CD4-positive, alpha-beta memory T cell (primary cell): ENCODE measurements at regions not wholly inside any gene's neighbourhood (a gene's known extent, or its start where the extent isn't known, plus 50 kb on each side); places are given as distances from the start of the nearest gene placed in this dataset.
"Not testable (repeated sequence)": the region's sequence is repeated elsewhere in the genome, so short reads cannot be mapped to it uniquely, and the experiment has no call there.

Source experiments
- CTCF ChIA-PET: fragments of 350-600 bp; sonication (Branson Sonifier 250); formaldehyde crosslinking; loops from one replicate; lab custom pipeline; 2021; ENCODE audit warnings: inconsistent platforms; ENCODE audit not compliant: partially characterized antibody; lab: Charles Lee
- POLR2A ChIA-PET: fragments of 350-600 bp; sonication (Branson Sonifier 250); formaldehyde crosslinking; loops from one replicate; lab custom pipeline; 2021; ENCODE audit not compliant: partially characterized antibody; lab: Charles Lee
- DNase-seq, 5 donors: peaks; one replicate each; pipeline versions ENCODE4 v3.0.0 to v3.0.0-alpha.2; 2020 to 2022; ENCODE audit warnings: mixed read lengths in 1 of 5
- H3K27ac ChIP-seq: one replicate; pipeline ENCODE4 v1.7.0; 2013; ENCODE audit warnings: low read depth, low read length
- H3K27me3 ChIP-seq: 2 replicates; pipeline ENCODE4 v1.7.0; 2013; ENCODE audit warnings: mild to moderate bottlenecking, low read length, moderate library complexity; ENCODE audit not compliant: insufficient read depth
- H3K36me3 ChIP-seq: 2 replicates; pipeline ENCODE4 v1.7.0; 2013; ENCODE audit warnings: mild to moderate bottlenecking, low read length, moderate library complexity; ENCODE audit not compliant: insufficient read depth
- H3K4me1 ChIP-seq: 2 replicates; pipeline ENCODE4 v1.7.0; 2013; ENCODE audit warnings: mild to moderate bottlenecking, low read length, moderate library complexity; ENCODE audit not compliant: insufficient read depth
- H3K4me3 ChIP-seq, 2 donors: one replicate each; pipeline ENCODE4 v1.7.0; 2013; ENCODE audit warnings: low read length in 2 of 2, mild to moderate bottlenecking in 1 of 2
- H3K9me3 ChIP-seq, 2 donors: one replicate each; pipeline ENCODE4 v1.7.0; 2013; ENCODE audit warnings: low read length in 2 of 2, control low read depth in 1 of 2; ENCODE audit not compliant: control insufficient read depth in 1 of 2
- H3K27ac Mint-ChIP-seq, 7 donors: one replicate each; pipeline ENCODE4 v1.8.0; 2020 to 2021; ENCODE audit warnings: mixed read lengths in 7 of 7, mild to moderate bottlenecking in 6 of 7, inconsistent platforms in 3 of 7, moderate library complexity in 3 of 7
- H3K27me3 Mint-ChIP-seq, 2 donors: one replicate each; pipeline ENCODE4 v1.8.0; 2020 to 2021; ENCODE audit warnings: mixed read lengths in 2 of 2
- H3K36me3 Mint-ChIP-seq, 2 donors: one replicate each; pipeline ENCODE4 v1.8.0; 2020 to 2021; ENCODE audit warnings: mixed read lengths in 2 of 2, inconsistent platforms in 1 of 2, mild to moderate bottlenecking in 1 of 2
- H3K4me1 Mint-ChIP-seq, 4 donors: one replicate each; pipeline ENCODE4 v1.8.0; 2020 to 2021; ENCODE audit warnings: mixed read lengths in 4 of 4, mild to moderate bottlenecking in 1 of 4
- H3K4me3 Mint-ChIP-seq, 8 donors: one replicate each; pipeline ENCODE4 v1.8.0; 2020 to 2021; ENCODE audit warnings: mixed read lengths in 8 of 8, mild to moderate bottlenecking in 7 of 8, moderate library complexity in 6 of 8, inconsistent platforms in 3 of 8
- H3K9me3 Mint-ChIP-seq, 8 donors: one replicate each; pipeline ENCODE4 v1.8.0; 2020 to 2021; ENCODE audit warnings: mixed read lengths in 8 of 8, mild to moderate bottlenecking in 5 of 8, inconsistent platforms in 3 of 8, moderate library complexity in 1 of 8
- intact Hi-C: fragments of 100-400 bp; cut with micrococcal nuclease; formaldehyde crosslinking; loops from one replicate; pipeline ENCODE4 v1.15.1; 2023

GRCh38 chr4:57190601-57191481, 80.7 kb upstream of the IGFBP7 start:
- no peak for DNase-seq
- intact Hi-C loops = no loop called here
- H3K27ac ChIP-seq = no peak overlapping the region
- H3K9me3 ChIP-seq = no peaks in the 10 kb centered on the region
- H3K4me1 Mint-ChIP-seq = peaks cover 0 to 2% (median under 1%) of the 10 kb centered on the region in 4 donors
- H3K9me3 Mint-ChIP-seq = peaks cover 0 to 2% (median 0%) of the 10 kb centered on the region in 8 donors
- peaks cover 7 to 8% of the 10 kb centered on the region in 2 donors for H3K27me3 Mint-ChIP-seq
- no peaks in the 10 kb centered on the region for H3K36me3 ChIP-seq
- CTCF ChIA-PET = interaction anchor here (1.3 to 3.7 kb wide), 5 partner anchors 9 to 38 kb away, joined by 5 to 25 read pairs (median 8); no protein-coding TSS in a partner anchor
- no peaks in the 10 kb centered on the region for H3K27me3 ChIP-seq
- H3K4me3 Mint-ChIP-seq = no peak overlapping the region
- H3K4me3 ChIP-seq = no peak overlapping the region
- H3K27ac Mint-ChIP-seq = no peak overlapping the region
- H3K36me3 Mint-ChIP-seq = no peaks in the 10 kb centered on the region
- POLR2A ChIA-PET = no interaction called here
- no peaks in the 10 kb centered on the region for H3K4me1 ChIP-seq

DNA sequence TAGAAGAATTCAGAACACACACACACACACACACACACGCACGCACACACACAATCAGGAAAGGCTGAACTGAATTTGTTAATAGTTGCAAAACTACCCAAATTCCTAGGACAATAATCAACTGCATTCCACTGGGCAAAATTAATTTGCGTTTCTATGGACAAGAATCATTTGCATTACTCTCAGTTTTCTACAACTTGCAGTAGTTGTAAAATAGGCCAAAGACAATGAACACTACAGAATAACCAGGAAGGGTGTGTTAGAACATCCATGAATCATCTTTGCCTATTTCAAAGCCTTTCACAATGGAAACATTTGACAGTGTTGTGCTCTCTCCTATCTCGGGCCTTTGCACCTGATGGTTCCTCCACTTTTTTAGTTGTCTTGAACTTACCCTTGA, 77.1 kb upstream of the IGFBP7 start:
- no peaks in the 10 kb centered on the region for H3K36me3 ChIP-seq
- H3K9me3 ChIP-seq = no peaks in the 10 kb centered on the region
- no peaks in the 10 kb centered on the region for H3K4me1 ChIP-seq
- CTCF ChIA-PET = no interaction called here
- no peaks in the 10 kb centered on the region for H3K36me3 Mint-ChIP-seq
- no peak overlapping the region for H3K27ac ChIP-seq
- DNase-seq = no peak
- peaks cover 0 to 6% of the 10 kb centered on the region in 2 donors for H3K27me3 Mint-ChIP-seq
- H3K27ac Mint-ChIP-seq = no peak overlapping the region
- peaks cover 0 to 1% (median 0%) of the 10 kb centered on the region in 8 donors for H3K9me3 Mint-ChIP-seq
- H3K4me3 Mint-ChIP-seq = no peak overlapping the region
- H3K27me3 ChIP-seq = no peaks in the 10 kb centered on the region
- POLR2A ChIA-PET = no interaction called here
- H3K4me3 ChIP-seq = no peak overlapping the region
- H3K4me1 Mint-ChIP-seq = no peaks in the 10 kb centered on the region
- intact Hi-C loops = no loop called here

GRCh38 chr4:57184378-57185029, 74.3 kb upstream of the IGFBP7 start:
- Histone ChIP-seq H3K9me3 (no peaks in the 10 kb centered on the region), H3K4me1 (no peaks in the 10 kb centered on the region), H3K27me3 (no peaks in the 10 kb centered on the region), H3K27ac (no peak overlapping the region), H3K36me3 (no peaks in the 10 kb centered on the region), H3K4me3 (no peak overlapping the region)
- Mint-ChIP-seq H3K27ac (no peak overlapping the region), H3K9me3 (peaks cover 0 to 6% (median 0%) of the 10 kb centered on the region in 8 donors), H3K36me3 (no peaks in the 10 kb centered on the region), H3K27me3 (peaks cover 0 to 6% of the 10 kb centered on the region in 2 donors), H3K4me1 (no peaks in the 10 kb centered on the region), H3K4me3 (no peak overlapping the region)
- no peak for DNase-seq
- CTCF ChIA-PET = no interaction called here
- POLR2A ChIA-PET = no interaction called here
- intact Hi-C loops = no loop called here

DNA sequence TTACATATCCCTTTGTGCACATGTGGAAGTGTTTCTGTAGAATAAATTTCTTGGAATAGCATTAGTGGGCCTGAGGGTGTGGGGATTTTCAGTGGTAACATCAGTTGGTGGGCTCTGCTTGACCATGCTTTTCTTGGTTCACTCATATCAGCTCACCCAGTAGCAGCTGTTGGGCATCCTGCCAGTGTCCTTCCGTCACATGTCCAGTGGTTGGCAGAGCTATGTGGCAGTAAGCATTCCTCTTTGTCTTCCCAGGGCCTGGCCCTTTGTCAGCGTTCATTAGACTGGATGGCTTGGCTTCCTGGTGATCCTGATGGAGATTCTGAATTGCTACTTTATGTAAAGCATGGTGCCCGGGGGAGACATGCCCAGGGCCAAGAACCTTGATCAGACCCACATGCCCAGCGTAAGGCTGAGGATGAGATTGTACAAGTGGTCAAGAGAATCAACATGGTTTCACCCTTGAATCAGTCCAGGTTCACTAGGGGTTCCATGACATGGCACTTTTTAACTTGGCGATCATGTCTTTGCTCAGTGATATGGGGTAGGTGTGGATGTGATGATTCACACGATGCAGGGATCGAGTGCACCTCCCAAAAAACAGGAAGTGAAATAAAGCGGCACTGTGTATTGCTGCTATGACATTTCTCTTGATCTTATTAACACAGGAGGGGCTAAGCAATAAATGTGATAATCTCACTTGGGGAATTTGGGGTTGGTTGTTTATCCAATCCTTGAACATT, 72.1 kb upstream of the IGFBP7 start:
- peaks cover 0 to 6% (median 0%) of the 10 kb centered on the region in 8 donors for H3K9me3 Mint-ChIP-seq
- H3K36me3 Mint-ChIP-seq = no peaks in the 10 kb centered on the region
- Histone ChIP-seq H3K4me3 (no peak overlapping the region), H3K9me3 (no peaks in the 10 kb centered on the region), H3K27me3 (no peaks in the 10 kb centered on the region), H3K4me1 (no peaks in the 10 kb centered on the region), H3K27ac (no peak overlapping the region), H3K36me3 (no peaks in the 10 kb centered on the region)
- intact Hi-C loops = no loop called here
- H3K4me1 Mint-ChIP-seq = no peaks in the 10 kb centered on the region
- POLR2A ChIA-PET = no interaction called here
- DNase-seq = no peak
- H3K27me3 Mint-ChIP-seq = peaks cover 0 to 1% of the 10 kb centered on the region in 2 donors
- no peak overlapping the region for H3K4me3 Mint-ChIP-seq
- H3K27ac Mint-ChIP-seq = no peak overlapping the region
- CTCF ChIA-PET = interaction anchor here (1.6 to 2.4 kb wide), 2 partner anchors 9 to 19 kb away, joined by 5 to 8 read pairs; no protein-coding TSS in a partner anchor

GRCh38 chr4:57173136-57173535, 63.0 kb upstream of the IGFBP7 start:
- H3K27ac Mint-ChIP-seq, H3K4me1 ChIP-seq, DNase-seq, H3K27ac ChIP-seq, POLR2A ChIA-PET, H3K36me3 ChIP-seq, H3K9me3 ChIP-seq, intact Hi-C loops, H3K4me3 ChIP-seq, H3K27me3 ChIP-seq, H3K4me3 Mint-ChIP-seq, H3K9me3 Mint-ChIP-seq, H3K27me3 Mint-ChIP-seq, H3K36me3 Mint-ChIP-seq, H3K4me1 Mint-ChIP-seq: not testable (repeated sequence)
- CTCF ChIA-PET = interaction anchor here (3.2 kb wide), 1 partner anchor 9 kb away, joined by 20 read pairs; no protein-coding TSS in a partner anchor

- POLR2A ChIA-PET = no interaction called here
- no peaks in the 10 kb centered on the region for H3K9me3 ChIP-seq
- H3K27me3 ChIP-seq = no peaks in the 10 kb centered on the region
- Mint-ChIP-seq H3K27me3 (peaks cover 1% of the 10 kb centered on the region in 2 donors), H3K4me1 (no peaks in the 10 kb centered on the region), H3K4me3 (no peak overlapping the region), H3K27ac (no peak overlapping the region), H3K9me3 (peaks cover 0 to 2% (median 0%) of the 10 kb centered on the region in 8 donors), H3K36me3 (no peaks in the 10 kb centered on the region)
- no peaks in the 10 kb centered on the region for H3K4me1 ChIP-seq
- H3K36me3 ChIP-seq = no peaks in the 10 kb centered on the region
- intact Hi-C loops = no loop called here
- H3K4me3 ChIP-seq = no peak overlapping the region
- no peak overlapping the region for H3K27ac ChIP-seq
- DNase-seq = no peak
- CTCF ChIA-PET = interaction anchor here (1.6 kb wide), 1 partner anchor 9 kb away, joined by 12 read pairs; no protein-coding TSS in a partner anchor
These were observed 61.9 kb upstream of the IGFBP7 start for GRCh38 chr4:57172065-57172464.

- H3K9me3 ChIP-seq = no peaks in the 10 kb centered on the region
- DNase-seq = no peak
- H3K27me3 Mint-ChIP-seq = peaks cover 12% of the 10 kb centered on the region in 2 donors
- ChIA-PET CTCF (interaction anchor here (1.8 kb wide), 1 partner anchor 9 kb away, joined by 4 read pairs; no protein-coding TSS in a partner anchor), POLR2A (no interaction called here)
- H3K36me3 ChIP-seq = no peaks in the 10 kb centered on the region
- H3K9me3 Mint-ChIP-seq = peaks cover 0 to 2% (median 0%) of the 10 kb centered on the region in 8 donors
- no peak overlapping the region for H3K27ac ChIP-seq
- no peaks in the 10 kb centered on the region for H3K36me3 Mint-ChIP-seq
- H3K4me1 ChIP-seq = no peaks in the 10 kb centered on the region
- intact Hi-C loops = no loop called here
- H3K27me3 ChIP-seq = no peaks in the 10 kb centered on the region
- no peak overlapping the region for H3K27ac Mint-ChIP-seq
- peaks cover 2 to 7% (median 5%) of the 10 kb centered on the region in 4 donors for H3K4me1 Mint-ChIP-seq
- H3K4me3 ChIP-seq = no peak overlapping the region
- H3K4me3 Mint-ChIP-seq = no peak overlapping the region
These were observed 58.8 kb upstream of the IGFBP7 start for GRCh38 chr4:57168982-57169381.
